ENCODE measurements at regions not wholly inside any gene's neighbourhood (a gene's known extent, or its start where the extent isn't known, plus 50 kb on each side); places are given as distances from the start of the nearest gene placed in this dataset.
"Not testable (repeated sequence)": the region's sequence is repeated elsewhere in the genome, so short reads cannot be mapped to it uniquely, and the experiment has no call there.

DNA sequence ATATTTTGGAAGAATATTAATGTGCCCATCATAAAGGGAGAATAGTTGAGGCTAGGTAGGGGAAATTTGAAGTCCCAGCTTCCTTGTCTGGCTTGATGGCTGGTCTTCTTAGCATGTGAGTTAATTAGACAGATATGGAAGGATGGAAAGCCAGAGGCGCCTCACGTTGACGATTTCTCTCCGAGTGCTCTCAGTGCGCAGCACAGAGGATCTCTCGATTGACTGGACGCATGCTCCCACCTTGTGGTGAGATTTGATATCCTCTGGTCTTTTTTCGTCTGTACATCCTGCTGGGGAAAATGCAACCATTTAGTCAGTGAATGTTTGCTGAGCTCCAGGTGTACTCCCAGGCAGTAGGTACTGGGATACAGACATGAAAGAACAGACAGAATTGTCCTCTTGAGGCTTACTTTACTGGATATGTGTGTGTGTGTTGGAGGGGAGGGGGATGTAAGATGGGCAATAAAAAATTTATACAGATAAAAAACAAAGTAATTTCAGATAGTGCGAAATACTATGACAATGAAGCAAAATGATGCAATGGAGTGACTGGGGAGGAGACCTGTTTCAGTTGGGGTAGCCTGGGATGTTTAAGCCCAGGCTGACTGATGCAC, 66.9 kb upstream of the ZNG1B start:
- WGBS, 3 donors, result 10 to 12% (median 11%) methylated on average over 9 of the region's 9 CpGs
- H3K4me3 ChIP-seq, result no peak overlapping the region
- no peaks in the 10 kb centered on the region for H3K4me1 ChIP-seq (ENCODE audit: insufficient read depth)
- TF ChIP-seq POLR2A (IDR thresholded peaks at IDR 0.05) (no peak), EP300 (IDR thresholded peaks at IDR 0.05) (no peak)
- TF ChIP-seq, protein P1, sequence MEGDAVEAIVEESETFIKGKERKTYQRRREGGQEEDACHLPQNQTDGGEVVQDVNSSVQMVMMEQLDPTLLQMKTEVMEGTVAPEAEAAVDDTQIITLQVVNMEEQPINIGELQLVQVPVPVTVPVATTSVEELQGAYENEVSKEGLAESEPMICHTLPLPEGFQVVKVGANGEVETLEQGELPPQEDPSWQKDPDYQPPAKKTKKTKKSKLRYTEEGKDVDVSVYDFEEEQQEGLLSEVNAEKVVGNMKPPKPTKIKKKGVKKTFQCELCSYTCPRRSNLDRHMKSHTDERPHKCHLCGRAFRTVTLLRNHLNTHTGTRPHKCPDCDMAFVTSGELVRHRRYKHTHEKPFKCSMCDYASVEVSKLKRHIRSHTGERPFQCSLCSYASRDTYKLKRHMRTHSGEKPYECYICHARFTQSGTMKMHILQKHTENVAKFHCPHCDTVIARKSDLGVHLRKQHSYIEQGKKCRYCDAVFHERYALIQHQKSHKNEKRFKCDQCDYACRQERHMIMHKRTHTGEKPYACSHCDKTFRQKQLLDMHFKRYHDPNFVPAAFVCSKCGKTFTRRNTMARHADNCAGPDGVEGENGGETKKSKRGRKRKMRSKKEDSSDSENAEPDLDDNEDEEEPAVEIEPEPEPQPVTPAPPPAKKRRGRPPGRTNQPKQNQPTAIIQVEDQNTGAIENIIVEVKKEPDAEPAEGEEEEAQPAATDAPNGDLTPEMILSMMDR (IDR thresholded peaks at IDR 0.05), result peak in 2 of 3 donors; percentile 44 to 60
- H3K9me3 ChIP-seq, result no peaks in the 10 kb centered on the region
- intact Hi-C loops (cut with DNase I), result loop anchor here in 3 of 4 donors (5.0 to 10.0 kb wide), 2 partner anchors 123 to 236 kb away; no protein-coding TSS in a partner anchor
- no peak overlapping the region for H3K27ac ChIP-seq
- no peaks in the 10 kb centered on the region for H3K36me3 ChIP-seq
- peak; percentile 22 to 59 (median 52) for DNase-seq
- H3K27me3 ChIP-seq, result no peaks in the 10 kb centered on the region

DNA sequence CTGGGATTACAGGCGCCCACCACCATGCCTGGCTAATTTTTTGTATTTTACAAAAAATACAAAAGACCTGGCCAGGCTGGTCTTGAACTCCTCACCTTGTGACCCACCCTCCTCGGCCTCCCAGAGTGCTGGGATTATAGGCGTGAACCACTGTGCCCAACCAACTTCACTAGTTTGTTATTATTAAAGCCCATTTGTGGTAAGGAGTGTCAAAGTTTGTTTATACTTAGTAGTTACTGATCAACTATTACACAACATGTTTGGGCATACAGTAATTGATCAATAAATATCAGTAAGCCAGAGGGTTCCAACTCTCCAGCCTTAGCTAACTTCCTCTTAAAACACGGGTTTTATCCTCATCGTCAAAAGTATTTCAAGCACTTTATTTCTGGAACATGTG, 67.5 kb upstream of the ZNG1B start:
- Histone ChIP-seq H3K4me3 (no peak overlapping the region), H3K27me3 (no peaks in the 10 kb centered on the region), H3K36me3 (no peaks in the 10 kb centered on the region), H3K9me3 (no peaks in the 10 kb centered on the region), H3K4me1 (ENCODE audit: insufficient read depth) (no peaks in the 10 kb centered on the region), H3K27ac (no peak overlapping the region)
- intact Hi-C loops (cut with DNase I), result loop anchor here in 3 of 4 donors (5.0 to 10.0 kb wide), 2 partner anchors 123 to 235 kb away; no protein-coding TSS in a partner anchor
- no peak for TF ChIP-seq POLR2A (IDR thresholded peaks at IDR 0.05)
- TF ChIP-seq, protein P1 (IDR thresholded peaks at IDR 0.05), result no peak
- TF ChIP-seq EP300 (IDR thresholded peaks at IDR 0.05), result no peak
- no peak for DNase-seq
- 43 to 58% (median 50%) methylated on average over 5 of the region's 5 CpGs for WGBS, 3 donors

DNA sequence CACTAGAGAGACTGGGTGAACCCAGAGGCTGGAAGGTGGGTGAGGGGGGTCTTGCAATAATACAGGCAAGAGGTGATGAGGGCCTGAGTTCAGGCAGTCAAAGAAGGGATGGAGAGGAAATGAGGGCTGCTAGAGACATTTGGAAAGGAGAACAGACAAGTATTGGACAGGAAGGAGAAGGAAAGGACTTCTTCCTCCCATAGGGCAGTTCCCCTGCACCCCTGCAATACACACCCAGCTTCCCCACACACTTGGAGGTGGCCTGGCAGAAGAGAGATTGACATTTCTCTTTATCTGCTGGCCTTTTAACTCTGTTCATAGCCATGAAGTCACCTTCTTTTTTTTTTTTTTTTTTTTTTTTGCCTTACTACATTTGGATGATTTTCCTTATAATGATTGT, 68.9 kb upstream of the ZNG1B start:
- not testable (repeated sequence) for H3K27me3 ChIP-seq; DNase-seq; H3K36me3 ChIP-seq; H3K4me1 ChIP-seq (ENCODE audit: insufficient read depth); H3K4me3 ChIP-seq; H3K9me3 ChIP-seq; H3K27ac ChIP-seq
- intact Hi-C loops (cut with DNase I), result loop anchor here in 2 of 4 donors (10.0 kb wide), 3 partner anchors 154 to 234 kb away; no protein-coding TSS in a partner anchor

DNA sequence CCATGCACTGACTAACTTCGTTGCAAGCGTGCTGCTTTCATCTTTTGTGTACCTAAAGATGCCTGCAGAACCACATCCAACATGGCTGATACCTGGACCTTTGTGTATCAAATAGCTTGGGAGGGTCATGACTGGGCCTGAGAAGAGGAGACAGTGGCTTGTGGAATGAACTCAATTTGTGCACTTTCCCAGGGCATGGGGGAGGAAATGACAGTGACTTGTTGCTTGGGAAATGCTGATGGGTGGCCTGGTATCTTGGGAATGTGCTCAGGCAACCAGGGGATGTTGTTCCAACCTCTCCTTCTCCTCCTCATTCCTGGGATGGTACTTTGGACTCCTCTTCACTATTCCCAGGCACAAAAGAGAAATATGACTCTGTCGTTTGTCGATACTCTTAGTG, 70.7 kb upstream of the ZNG1B start:
- H3K27me3 ChIP-seq; DNase-seq; H3K4me1 ChIP-seq (ENCODE audit: insufficient read depth); H3K36me3 ChIP-seq; H3K4me3 ChIP-seq; H3K9me3 ChIP-seq; H3K27ac ChIP-seq: not testable (repeated sequence)
- WGBS, 3 donors, result 60 to 92% (median 72%) methylated on average over 4 of the region's 4 CpGs
- intact Hi-C loops (cut with DNase I), result loop anchor here in 2 of 4 donors (10.0 kb wide), 3 partner anchors 152 to 232 kb away; no protein-coding TSS in a partner anchor

DNA sequence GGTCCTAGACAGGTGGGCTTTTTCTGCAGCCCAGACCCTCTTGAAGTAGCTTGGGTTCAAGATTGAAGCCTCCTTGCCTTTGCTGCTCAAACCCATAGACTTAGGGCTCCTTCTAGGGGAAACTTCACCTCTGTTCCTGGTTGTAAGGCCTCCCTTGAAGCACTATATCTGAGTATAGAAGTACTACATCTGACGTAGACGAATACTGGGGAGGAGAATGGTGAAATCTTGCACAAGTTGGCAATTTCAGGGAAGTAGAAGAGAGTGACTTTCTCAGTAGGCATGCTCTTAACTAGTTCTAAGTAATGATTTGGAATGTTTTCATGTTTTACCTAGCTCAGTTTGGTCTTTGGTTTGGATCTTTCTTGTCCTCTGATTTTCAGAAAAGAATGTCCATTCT, 71.7 kb upstream of the ZNG1B start:
- not testable (repeated sequence) for H3K27me3 ChIP-seq; H3K36me3 ChIP-seq; DNase-seq; H3K4me1 ChIP-seq (ENCODE audit: insufficient read depth); H3K27ac ChIP-seq; H3K4me3 ChIP-seq; H3K9me3 ChIP-seq
- WGBS, 3 donors, result 89 to 93% (median 90%) methylated on average over 2 of the region's 2 CpGs
- intact Hi-C loops (cut with DNase I), result loop anchor here in 2 of 4 donors (10.0 kb wide), 3 partner anchors 151 to 231 kb away; no protein-coding TSS in a partner anchor

DNA sequence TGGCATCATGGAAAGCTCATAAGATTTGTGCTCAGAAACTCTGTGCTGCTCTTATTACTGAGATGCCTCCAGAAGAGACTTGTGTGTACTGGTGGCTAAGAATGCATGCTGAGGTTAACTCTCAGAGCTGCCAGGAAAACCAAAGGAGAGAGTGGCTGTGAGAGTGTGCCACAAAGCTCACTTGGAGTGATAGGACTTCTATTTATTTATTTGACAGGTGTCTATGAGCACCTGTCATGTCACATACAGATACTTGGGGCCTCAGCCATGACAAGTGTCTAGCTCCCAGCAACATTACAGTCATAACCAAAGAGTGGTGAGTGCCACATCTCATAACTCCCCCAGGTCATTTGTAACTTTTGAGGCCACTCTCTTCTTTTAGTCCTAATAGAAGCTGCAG, 72.2 kb upstream of the ZNG1B start:
- H3K4me3 ChIP-seq; H3K4me1 ChIP-seq (ENCODE audit: insufficient read depth); H3K9me3 ChIP-seq; H3K27me3 ChIP-seq; DNase-seq; H3K27ac ChIP-seq; H3K36me3 ChIP-seq: not testable (repeated sequence)
- intact Hi-C loops (cut with DNase I), result loop anchor here in 2 of 4 donors (10.0 kb wide), 3 partner anchors 150 to 230 kb away; no protein-coding TSS in a partner anchor
